ENCODE measurements at regions not wholly inside any gene's neighbourhood (a gene's known extent, or its start where the extent isn't known, plus 50 kb on each side); places are given as distances from the start of the nearest gene placed in this dataset.
A peak's percentile ranks its signal among the peaks of the same experiment; 100 is the strongest.
"Not testable (repeated sequence)": the region's sequence is repeated elsewhere in the genome, so short reads cannot be mapped to it uniquely, and the experiment has no call there.

DNA sequence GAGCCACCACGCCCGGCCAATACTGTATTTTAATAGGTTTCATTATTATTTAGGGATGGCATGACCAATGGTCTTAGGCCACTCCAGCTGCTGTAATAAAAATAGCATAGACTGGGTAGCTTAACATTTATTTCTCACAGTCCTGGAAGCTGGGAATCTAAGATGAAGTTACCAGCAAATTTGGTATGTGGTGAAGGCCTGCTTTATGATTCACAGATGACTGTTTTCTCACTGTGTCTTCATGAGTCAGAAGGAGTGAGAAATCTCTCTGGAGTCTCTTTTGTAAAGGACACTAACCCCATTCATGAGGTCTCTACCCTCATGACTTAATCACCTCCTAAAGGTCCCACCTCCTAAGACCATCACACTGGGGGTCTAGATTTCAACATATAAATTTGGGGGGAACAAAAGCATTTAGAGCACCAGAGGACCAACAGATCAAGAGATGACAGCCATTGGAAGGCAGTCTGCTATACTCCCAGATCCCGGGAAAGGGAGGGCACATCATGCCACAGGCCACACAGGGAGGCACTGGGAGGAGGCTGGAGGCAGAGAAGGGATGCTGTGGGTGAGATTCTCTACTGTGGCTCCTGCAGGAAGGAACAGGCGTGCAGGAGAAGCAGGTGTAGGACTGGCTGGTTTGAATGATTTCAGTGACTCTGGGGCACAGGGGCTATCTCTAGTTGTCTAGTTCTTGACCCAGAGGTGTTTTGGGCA lies 335.8 kb upstream of the SFRP2 start:
- Mint-ChIP-seq H3K27me3 (ENCODE audit: low read depth) (peaks cover 18% of the 10 kb centered on the region), H3K4me1 (ENCODE audit: low read depth) (no peaks in the 10 kb centered on the region), H3K4me3 (no peak overlapping the region), H3K36me3 (ENCODE audit: insufficient read depth) (no peaks in the 10 kb centered on the region), H3K9me3 (no peaks in the 10 kb centered on the region)
- ATAC-seq (peak; percentile 72 to 74), DNase-seq (no peak)

GRCh38 chr4:154123897-154124296 lies 335.0 kb upstream of the SFRP2 start:
- Mint-ChIP-seq H3K9me3 (no peaks in the 10 kb centered on the region), H3K4me1 (ENCODE audit: low read depth) (no peaks in the 10 kb centered on the region), H3K36me3 (ENCODE audit: insufficient read depth) (no peaks in the 10 kb centered on the region), H3K27me3 (ENCODE audit: low read depth) (peaks cover 14% of the 10 kb centered on the region), H3K4me3 (no peak overlapping the region)
- ATAC-seq (no peak), DNase-seq (no peak)

DNA sequence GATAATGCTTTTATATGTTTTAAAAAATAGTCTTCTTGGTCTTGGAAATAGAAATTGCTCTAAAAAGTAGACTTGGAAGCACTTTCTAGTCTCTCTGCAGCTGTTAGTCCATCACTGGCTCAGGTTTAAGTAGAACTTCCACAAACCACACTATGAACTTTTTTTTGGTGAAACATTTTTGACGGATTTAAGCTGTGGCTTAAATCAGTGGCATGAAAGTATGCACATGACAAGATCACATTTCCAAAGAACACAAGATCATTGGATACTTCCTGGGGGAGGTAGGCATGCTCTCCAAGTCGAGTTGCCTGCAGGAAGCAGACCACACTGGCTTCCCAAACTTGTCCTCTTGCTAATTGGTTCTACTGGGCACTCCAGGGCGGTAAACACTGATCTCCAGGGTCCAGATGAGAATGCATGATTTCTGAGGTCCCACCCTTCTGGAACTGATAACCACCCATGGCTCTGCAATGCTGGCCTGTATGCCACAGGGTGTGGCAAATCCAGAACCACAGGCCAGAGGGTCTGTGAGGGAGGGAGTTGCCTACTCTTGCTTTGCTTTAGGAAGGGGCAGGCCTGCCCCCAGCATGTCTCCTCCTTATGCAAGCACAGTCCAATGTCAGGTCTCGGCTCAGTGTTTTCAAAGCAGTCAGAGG lies 331.9 kb upstream of the SFRP2 start:
- Mint-ChIP-seq H3K4me3 (no peak overlapping the region), H3K4me1 (ENCODE audit: low read depth) (no peaks in the 10 kb centered on the region), H3K27me3 (ENCODE audit: low read depth) (no peaks in the 10 kb centered on the region), H3K36me3 (ENCODE audit: insufficient read depth) (no peaks in the 10 kb centered on the region), H3K9me3 (no peaks in the 10 kb centered on the region)
- DNase-seq (no peak), ATAC-seq (no peak)

DNA sequence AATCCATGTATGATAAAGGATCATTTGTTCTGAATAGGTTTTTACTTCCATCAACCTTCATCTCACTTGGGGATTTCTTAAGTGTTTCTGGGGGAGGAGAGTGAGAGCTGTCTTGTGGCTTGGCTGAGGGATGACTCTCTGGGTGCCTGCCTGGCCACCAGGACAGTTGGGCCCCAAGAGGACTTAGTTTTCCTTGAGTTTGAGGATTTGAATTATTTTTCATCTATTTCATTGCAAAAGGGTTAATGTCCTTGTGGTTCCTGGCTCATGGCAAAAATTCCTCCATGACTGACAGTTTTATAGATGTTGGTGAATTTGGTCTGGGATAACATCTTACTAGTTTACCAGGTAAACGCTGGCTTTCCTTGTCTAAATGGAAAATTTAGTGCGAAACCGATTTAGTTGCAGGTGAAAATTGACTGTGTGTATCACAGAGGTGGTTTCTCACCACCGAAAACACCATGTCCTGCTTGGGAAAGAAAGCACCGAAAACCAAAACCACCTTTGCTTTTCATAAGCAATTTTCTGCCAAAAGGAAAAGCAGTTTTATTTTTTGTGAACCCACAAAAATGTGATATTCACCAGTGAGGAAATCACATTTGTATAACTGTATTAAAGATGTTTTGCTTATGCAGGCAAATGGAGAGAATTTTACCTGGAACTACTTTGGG lies 331.3 kb upstream of the SFRP2 start:
- ATAC-seq (no peak), DNase-seq (no peak)
- Mint-ChIP-seq H3K4me1 (ENCODE audit: low read depth) (no peaks in the 10 kb centered on the region), H3K4me3 (no peak overlapping the region), H3K9me3 (no peaks in the 10 kb centered on the region), H3K27me3 (ENCODE audit: low read depth) (no peaks in the 10 kb centered on the region), H3K36me3 (ENCODE audit: insufficient read depth) (no peaks in the 10 kb centered on the region)

DNA sequence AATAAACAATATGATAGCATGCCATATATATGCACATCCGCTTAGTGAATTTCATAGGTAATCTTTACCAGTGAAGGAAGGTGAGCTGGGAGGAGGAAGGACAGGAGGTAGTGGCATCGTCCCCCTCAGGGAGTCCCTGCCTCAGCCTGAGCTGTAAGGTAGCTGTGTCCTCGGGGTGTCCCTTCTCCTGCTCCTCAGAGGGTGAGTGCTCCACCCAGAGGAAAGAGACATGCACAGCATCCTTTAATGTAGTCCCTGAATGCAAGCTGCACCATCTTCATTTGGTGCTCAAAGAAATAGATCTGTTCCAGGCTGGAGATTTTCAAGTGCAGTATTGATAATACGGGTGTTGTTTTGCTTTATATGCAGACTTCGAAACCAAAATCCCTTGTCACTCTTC lies 330.4 kb upstream of the SFRP2 start:
- Mint-ChIP-seq H3K4me1 (ENCODE audit: low read depth) (no peaks in the 10 kb centered on the region), H3K9me3 (no peaks in the 10 kb centered on the region), H3K27me3 (ENCODE audit: low read depth) (no peaks in the 10 kb centered on the region), H3K36me3 (ENCODE audit: insufficient read depth) (no peaks in the 10 kb centered on the region), H3K4me3 (no peak overlapping the region)
- ATAC-seq: peak in 1 of 2 donors; percentile 51
- no peak for DNase-seq

GRCh38 chr4:154117726-154118125 lies 328.8 kb upstream of the SFRP2 start:
- H3K4me3 Mint-ChIP-seq; H3K9me3 Mint-ChIP-seq; H3K27me3 Mint-ChIP-seq (ENCODE audit: low read depth); DNase-seq; H3K4me1 Mint-ChIP-seq (ENCODE audit: low read depth); H3K36me3 Mint-ChIP-seq (ENCODE audit: insufficient read depth); ATAC-seq: not testable (repeated sequence)

DNA sequence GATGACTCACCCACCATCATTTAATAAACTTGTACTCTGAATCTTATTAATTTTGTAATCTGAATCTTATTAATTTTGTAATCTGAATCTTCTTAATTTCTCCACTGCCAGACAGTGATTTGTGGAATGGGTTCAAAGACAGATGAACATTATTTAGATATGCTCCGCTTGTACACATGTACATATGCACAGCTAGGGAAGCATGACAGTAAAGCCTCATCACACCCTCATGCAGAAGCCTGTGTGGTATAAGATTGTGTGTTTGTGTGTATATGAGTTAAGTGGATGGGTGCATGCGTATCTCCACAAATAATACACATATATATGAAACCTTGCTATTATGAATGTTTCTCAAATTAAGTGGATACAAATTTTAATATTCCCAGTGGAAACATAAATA lies 318.5 kb upstream of the SFRP2 start:
- no peak for ATAC-seq
- peaks cover 9% of the 10 kb centered on the region for H3K27me3 Mint-ChIP-seq (ENCODE audit: low read depth)
- no peak overlapping the region for H3K4me3 Mint-ChIP-seq
- DNase-seq: no peak
- H3K4me1 Mint-ChIP-seq (ENCODE audit: low read depth): no peaks in the 10 kb centered on the region
- H3K9me3 Mint-ChIP-seq: no peaks in the 10 kb centered on the region
- H3K36me3 Mint-ChIP-seq (ENCODE audit: insufficient read depth): no peaks in the 10 kb centered on the region

DNA sequence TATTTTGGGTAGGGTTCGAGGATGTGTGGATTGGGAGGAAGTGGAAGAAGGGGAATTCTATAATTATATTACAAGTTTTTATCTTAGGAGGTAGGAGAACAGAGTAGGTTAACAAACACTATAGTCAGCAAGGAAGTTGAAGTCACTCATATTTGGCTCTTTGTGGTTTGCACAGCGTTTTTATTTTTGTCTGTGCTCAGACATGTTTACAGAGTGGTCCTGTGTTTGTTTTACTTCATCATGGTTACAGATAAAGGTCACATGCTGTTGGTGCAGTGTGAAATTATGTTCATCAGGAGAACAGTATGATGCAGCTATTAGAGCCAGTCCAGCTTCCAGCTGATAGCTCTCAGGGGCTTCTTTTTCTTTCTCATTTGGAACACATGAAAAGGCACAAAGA lies 299.9 kb upstream of the SFRP2 start:
- Mint-ChIP-seq H3K4me1 (ENCODE audit: low read depth) (no peaks in the 10 kb centered on the region), H3K4me3 (no peak overlapping the region), H3K27me3 (ENCODE audit: low read depth) (peaks cover 7% of the 10 kb centered on the region), H3K36me3 (ENCODE audit: insufficient read depth) (no peaks in the 10 kb centered on the region), H3K9me3 (no peaks in the 10 kb centered on the region)
- DNase-seq (no peak), ATAC-seq (no peak)

- Mint-ChIP-seq H3K9me3 (no peaks in the 10 kb centered on the region), H3K27me3 (ENCODE audit: low read depth) (peaks cover 6% of the 10 kb centered on the region), H3K4me3 (no peak overlapping the region), H3K4me1 (ENCODE audit: low read depth) (no peaks in the 10 kb centered on the region), H3K36me3 (ENCODE audit: insufficient read depth) (no peaks in the 10 kb centered on the region)
- no peak for ATAC-seq
- DNase-seq: no peak
These were observed 297.4 kb upstream of the SFRP2 start for GRCh38 chr4:154086247-154086646.

GRCh38 chr4:154084864-154085263 lies 296.0 kb upstream of the SFRP2 start:
- ATAC-seq (no peak), DNase-seq (no peak)
- Mint-ChIP-seq H3K9me3 (no peaks in the 10 kb centered on the region), H3K27me3 (ENCODE audit: low read depth) (peaks cover 6% of the 10 kb centered on the region), H3K36me3 (ENCODE audit: insufficient read depth) (no peaks in the 10 kb centered on the region), H3K4me1 (ENCODE audit: low read depth) (no peaks in the 10 kb centered on the region), H3K4me3 (no peak overlapping the region)

GRCh38 chr4:154082760-154083535 lies 294.1 kb upstream of the SFRP2 start:
- no peak overlapping the region for H3K4me3 Mint-ChIP-seq
- peak in 1 of 2 donors; percentile 63 for ATAC-seq

DNA sequence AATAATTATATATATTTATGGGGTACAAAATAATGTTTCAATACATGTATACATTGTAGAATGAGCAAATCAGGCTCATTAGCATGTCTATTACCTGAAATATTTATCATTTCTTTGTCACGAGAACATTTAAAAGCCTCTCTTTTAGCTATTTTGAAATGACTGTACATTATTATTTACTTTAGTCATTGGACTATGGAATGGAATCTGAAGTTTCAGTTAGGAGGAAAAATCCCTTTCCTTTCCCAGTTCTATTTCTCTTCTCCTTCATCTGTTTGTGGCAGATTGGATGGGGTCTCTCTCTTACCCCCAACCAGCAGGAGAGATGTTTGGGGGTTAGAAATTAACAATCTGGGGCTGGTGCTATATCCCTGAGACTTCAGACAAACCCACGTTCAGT lies 292.5 kb upstream of the SFRP2 start:
- Mint-ChIP-seq H3K27me3 (ENCODE audit: low read depth) (peaks cover 6% of the 10 kb centered on the region), H3K4me1 (ENCODE audit: low read depth) (no peaks in the 10 kb centered on the region), H3K36me3 (ENCODE audit: insufficient read depth) (no peaks in the 10 kb centered on the region), H3K4me3 (no peak overlapping the region), H3K9me3 (no peaks in the 10 kb centered on the region)
- no peak for DNase-seq
- ATAC-seq: no peak

More at GRCh38 chr4:154082760-154083535, 294.1 kb upstream of the SFRP2 start:
- peaks cover 6% of the 10 kb centered on the region for H3K27me3 Mint-ChIP-seq (ENCODE audit: low read depth)
- DNase-seq: no peak
- H3K9me3 Mint-ChIP-seq: no peaks in the 10 kb centered on the region
- no peaks in the 10 kb centered on the region for H3K36me3 Mint-ChIP-seq (ENCODE audit: insufficient read depth)
- no peaks in the 10 kb centered on the region for H3K4me1 Mint-ChIP-seq (ENCODE audit: low read depth)

DNA sequence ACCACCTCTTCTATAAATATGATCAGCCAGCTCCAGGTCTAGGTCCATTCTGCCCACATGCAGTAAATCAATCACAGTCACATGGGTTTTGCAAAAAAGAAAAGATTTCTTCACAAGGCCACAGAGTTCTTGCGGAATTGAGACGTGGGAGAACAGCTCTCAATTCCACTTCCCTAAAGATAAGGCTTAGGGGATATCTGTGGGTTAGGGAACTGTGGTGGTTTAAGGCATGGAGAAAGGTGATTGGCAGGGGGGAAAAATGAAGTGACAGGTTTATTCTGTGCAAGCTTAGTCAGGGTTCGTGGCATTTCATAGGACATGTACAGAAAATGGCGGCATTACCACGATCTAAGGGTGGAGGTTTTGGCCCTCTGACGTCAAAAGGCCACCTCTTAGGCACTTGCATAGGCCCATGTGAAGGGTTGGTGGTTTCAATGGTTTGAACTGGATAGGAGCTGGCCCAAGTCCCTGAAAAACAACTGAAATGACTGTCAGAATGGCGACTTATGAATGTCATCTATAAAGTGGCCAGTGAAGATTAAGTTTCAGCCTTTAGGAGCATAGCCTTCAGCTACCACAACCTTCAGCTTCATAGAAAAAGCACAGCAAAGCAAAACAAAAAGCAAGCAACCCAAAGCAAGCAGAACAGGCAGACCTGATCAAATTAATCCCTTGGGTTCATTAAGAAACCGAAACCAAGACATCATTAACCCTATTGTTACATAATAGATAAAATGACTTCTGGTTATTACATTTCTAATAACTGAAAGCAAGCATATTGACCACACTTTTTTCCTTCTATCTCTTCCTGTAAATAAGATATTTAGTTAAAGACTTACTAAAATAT lies 289.8 kb upstream of the SFRP2 start:
- H3K4me1 Mint-ChIP-seq (ENCODE audit: low read depth): no peaks in the 10 kb centered on the region
- H3K9me3 Mint-ChIP-seq: no peaks in the 10 kb centered on the region
- H3K4me3 Mint-ChIP-seq: no peak overlapping the region
- H3K27me3 Mint-ChIP-seq (ENCODE audit: low read depth): peaks cover 4% of the 10 kb centered on the region
- DNase-seq (no peak), ATAC-seq (no peak)
- no peaks in the 10 kb centered on the region for H3K36me3 Mint-ChIP-seq (ENCODE audit: insufficient read depth)

DNA sequence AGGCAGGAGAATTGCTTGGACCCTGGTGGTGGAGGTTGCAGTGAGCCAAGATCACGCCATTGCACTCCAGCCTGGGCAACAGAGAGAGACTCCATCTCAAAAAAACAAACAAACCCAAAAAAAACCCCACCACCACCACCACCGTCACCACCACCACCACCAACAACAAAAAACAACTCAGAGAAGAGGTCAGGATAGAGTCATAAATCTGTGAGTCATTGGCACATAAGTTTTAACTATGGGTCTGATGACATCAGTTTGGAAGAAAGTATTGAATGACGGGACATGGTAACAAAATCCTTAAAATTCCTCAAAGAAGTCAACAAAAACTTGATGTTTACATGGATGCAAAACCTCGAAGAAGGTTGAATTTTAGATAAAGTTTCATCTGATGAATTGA lies 288.0 kb upstream of the SFRP2 start:
- DNase-seq (no peak), ATAC-seq (no peak)
- Mint-ChIP-seq H3K27me3 (ENCODE audit: low read depth) (peaks cover 4% of the 10 kb centered on the region), H3K4me1 (ENCODE audit: low read depth) (no peaks in the 10 kb centered on the region), H3K9me3 (no peaks in the 10 kb centered on the region), H3K36me3 (ENCODE audit: insufficient read depth) (no peaks in the 10 kb centered on the region), H3K4me3 (no peak overlapping the region)

Measured in activated T-cell treated with anti-CD3 and anti-CD28 coated beads, Interleukin-2, amount 50 U/mL, for 4 hours (primary cell).